ENCODE measurements at regions not wholly inside any gene's neighbourhood (a gene's known extent, or its start where the extent isn't known, plus 50 kb on each side); places are given as distances from the start of the nearest gene placed in this dataset.

DNA sequence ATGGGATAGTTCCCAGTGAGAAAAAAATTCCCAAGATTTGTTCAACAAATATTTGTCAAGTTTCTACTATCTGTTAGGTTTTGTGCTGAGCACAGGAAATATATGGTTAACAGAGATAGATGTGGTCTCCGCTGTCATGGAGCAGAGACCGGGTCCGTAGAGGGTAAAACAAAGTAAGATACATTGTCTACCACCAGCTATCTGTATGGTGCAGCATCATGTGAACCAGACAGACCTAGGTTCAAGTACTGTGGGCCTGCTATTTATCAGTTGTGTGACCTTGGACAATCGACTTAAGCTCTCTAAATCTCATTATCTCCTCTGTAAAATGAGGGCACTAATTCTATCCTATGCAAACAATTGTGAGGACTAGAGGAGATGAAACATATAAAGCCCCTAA is 109.8 kb downstream of the DUSP10 start:
- no peak for TF ChIP-seq HDGF (IDR thresholded peaks at IDR 0.05; ENCODE audit: borderline replicate concordance)
- TF ChIP-seq FOXM1 (IDR thresholded peaks at IDR 0.05; ENCODE audit: borderline replicate concordance): no peak
- no peak for TF ChIP-seq SP1 (IDR thresholded peaks at IDR 0.05)
- no peak for TF ChIP-seq ELF4 (IDR thresholded peaks at IDR 0.05)
- no peak for TF ChIP-seq LEF1 (IDR thresholded peaks at IDR 0.05; ENCODE audit: borderline replicate concordance)
- no peak for TF ChIP-seq ARNT (IDR thresholded peaks at IDR 0.05)
- TF ChIP-seq ZNF384 (IDR thresholded peaks at IDR 0.05): no peak
- TF ChIP-seq NFRKB (IDR thresholded peaks at IDR 0.05): no peak
- TF ChIP-seq FOXK2 (IDR thresholded peaks at IDR 0.05): no peak
- TF ChIP-seq, protein P1, sequence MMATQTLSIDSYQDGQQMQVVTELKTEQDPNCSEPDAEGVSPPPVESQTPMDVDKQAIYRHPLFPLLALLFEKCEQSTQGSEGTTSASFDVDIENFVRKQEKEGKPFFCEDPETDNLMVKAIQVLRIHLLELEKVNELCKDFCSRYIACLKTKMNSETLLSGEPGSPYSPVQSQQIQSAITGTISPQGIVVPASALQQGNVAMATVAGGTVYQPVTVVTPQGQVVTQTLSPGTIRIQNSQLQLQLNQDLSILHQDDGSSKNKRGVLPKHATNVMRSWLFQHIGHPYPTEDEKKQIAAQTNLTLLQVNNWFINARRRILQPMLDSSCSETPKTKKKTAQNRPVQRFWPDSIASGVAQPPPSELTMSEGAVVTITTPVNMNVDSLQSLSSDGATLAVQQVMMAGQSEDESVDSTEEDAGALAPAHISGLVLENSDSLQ (IDR thresholded peaks at IDR 0.05): no peak
- no peak for TF ChIP-seq TARDBP (IDR thresholded peaks at IDR 0.05)

Measured in HEK293T (cell line).